ENCODE measurements at regions not wholly inside any gene's neighbourhood (a gene's known extent, or its start where the extent isn't known, plus 50 kb on each side); places are given as distances from the start of the nearest gene placed in this dataset.

- TF ChIP-seq CHD7 (IDR thresholded peaks at IDR 0.05; ENCODE audit: low read depth, low read length) (no peak), GTF2F1 (IDR thresholded peaks at IDR 0.05; ENCODE audit: low read depth, low read length) (no peak), XRCC5 (IDR thresholded peaks at IDR 0.05; ENCODE audit: low read depth, low read length) (no peak), GATA2 (CRISPR knock-in tag; IDR thresholded peaks at IDR 0.05) (no peak), ZNF592 (IDR thresholded peaks at IDR 0.05) (no peak), RBM15 (IDR thresholded peaks at IDR 0.05; ENCODE audit: insufficient read depth, low read length) (no peak), L3MBTL2 (IDR thresholded peaks at IDR 0.05) (no peak), ZNF609 (CRISPR knock-in tag; IDR thresholded peaks at IDR 0.05; ENCODE audit: borderline replicate concordance) (no peak)
Measured at GRCh38 chr12:66920205-66920604, 241.3 kb upstream of the GRIP1 start (continued).

Measured in K562 (cell line).